Fibroblast of villous mesenchyme (primary cell): ENCODE measurements at regions not wholly inside any gene's neighbourhood (a gene's known extent, or its start where the extent isn't known, plus 50 kb on each side); places are given as distances from the start of the nearest gene placed in this dataset.

Experiments used
- DNase-seq: peaks from one replicate; pipeline ENCODE4 v3.0.0-alpha.2; 2010; ENCODE audit warnings: low read depth
- H3K4me3 ChIP-seq: 2 replicates; pipeline ENCODE4 v1.5.1; 2011; ENCODE audit warnings: low read depth, mild to moderate bottlenecking, low read length
- TF ChIP-seq, protein P1 (sequence below): IDR thresholded peaks from 2 replicates; pipeline ENCODE4 v1.5.1; 2012; ENCODE audit warnings: low read depth, mild to moderate bottlenecking, low read length; ENCODE audit not compliant: insufficient read depth

DNA sequence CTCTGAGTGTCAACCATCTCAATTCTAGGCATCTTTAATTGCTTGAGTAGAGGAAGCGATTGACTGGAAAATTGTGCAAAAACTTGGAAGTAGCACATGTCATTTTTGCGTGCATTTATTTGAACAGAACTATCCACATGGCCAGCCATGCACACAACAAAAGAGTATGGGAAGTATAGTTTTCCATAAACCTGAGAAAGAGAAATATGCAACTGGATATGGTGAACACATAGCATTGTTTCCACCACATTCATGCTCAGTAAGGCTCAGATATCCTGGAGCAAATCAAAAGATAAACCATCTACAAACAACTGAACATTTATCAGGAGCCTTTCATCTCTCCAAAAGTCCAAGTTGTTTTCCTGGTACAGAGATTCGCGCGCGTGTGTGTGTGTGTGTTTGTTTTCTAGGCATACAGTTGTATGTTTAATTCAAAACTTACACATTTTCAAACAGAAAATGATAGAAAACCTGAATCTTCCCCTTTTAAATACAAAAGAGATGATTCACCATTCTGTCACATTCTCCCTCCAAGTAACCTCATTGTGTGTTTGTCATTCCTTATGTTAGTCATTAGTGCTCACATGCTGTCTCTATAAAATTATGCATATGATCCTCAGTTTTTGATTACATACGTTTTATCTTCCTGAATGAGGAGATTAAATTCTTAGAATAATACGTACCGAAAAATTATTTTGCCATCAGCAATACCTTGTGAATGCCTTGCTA, 780.4 kb upstream of the NRXN1 start:
- no peak overlapping the region for H3K4me3 ChIP-seq
- peak; percentile 0 for DNase-seq
- TF ChIP-seq, protein P1, sequence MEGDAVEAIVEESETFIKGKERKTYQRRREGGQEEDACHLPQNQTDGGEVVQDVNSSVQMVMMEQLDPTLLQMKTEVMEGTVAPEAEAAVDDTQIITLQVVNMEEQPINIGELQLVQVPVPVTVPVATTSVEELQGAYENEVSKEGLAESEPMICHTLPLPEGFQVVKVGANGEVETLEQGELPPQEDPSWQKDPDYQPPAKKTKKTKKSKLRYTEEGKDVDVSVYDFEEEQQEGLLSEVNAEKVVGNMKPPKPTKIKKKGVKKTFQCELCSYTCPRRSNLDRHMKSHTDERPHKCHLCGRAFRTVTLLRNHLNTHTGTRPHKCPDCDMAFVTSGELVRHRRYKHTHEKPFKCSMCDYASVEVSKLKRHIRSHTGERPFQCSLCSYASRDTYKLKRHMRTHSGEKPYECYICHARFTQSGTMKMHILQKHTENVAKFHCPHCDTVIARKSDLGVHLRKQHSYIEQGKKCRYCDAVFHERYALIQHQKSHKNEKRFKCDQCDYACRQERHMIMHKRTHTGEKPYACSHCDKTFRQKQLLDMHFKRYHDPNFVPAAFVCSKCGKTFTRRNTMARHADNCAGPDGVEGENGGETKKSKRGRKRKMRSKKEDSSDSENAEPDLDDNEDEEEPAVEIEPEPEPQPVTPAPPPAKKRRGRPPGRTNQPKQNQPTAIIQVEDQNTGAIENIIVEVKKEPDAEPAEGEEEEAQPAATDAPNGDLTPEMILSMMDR = no peak

DNA sequence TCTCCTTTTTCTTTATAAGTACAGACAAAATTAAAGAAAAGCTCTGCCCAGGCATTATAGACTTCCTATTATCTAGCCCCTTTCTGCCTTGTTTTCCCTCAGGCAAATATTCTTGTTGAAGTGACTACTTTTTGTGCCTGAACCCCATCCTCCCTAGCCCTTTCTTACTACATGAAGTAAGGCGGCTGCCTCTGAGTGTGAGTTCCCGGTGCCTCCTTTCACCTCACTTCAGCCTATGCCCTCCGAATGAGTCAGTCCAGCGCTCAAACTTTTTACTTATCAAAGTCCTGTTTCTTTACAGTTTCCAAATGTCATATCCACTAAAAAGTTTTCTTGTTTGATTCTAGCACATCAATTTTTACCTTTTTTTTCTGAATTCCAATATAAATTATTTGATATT, 778.3 kb upstream of the NRXN1 start:
- DNase-seq = no peak
- H3K4me3 ChIP-seq = no peak overlapping the region
- TF ChIP-seq, protein P1 = no peak

DNA sequence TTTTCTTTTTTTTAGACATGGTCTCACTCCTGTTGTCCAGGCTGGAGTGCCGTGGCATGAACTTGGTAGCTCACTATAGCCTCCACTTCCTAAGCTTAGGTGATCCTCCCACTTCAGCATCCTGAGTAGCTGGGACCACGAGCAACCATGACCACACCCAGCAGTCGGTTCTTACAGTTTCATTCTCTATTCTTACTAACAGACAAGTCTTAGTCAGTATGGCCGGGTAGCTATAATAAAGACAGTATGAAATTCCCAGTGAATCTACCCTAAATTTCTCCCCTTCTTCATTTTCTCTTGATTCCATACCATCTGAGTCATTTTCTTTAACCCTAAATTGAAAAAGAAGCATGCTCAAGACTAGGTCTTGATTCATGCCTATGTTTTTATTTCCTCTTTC, 775.3 kb upstream of the NRXN1 start:
- DNase-seq = no peak
- TF ChIP-seq, protein P1 = no peak
- H3K4me3 ChIP-seq = no peak overlapping the region

DNA sequence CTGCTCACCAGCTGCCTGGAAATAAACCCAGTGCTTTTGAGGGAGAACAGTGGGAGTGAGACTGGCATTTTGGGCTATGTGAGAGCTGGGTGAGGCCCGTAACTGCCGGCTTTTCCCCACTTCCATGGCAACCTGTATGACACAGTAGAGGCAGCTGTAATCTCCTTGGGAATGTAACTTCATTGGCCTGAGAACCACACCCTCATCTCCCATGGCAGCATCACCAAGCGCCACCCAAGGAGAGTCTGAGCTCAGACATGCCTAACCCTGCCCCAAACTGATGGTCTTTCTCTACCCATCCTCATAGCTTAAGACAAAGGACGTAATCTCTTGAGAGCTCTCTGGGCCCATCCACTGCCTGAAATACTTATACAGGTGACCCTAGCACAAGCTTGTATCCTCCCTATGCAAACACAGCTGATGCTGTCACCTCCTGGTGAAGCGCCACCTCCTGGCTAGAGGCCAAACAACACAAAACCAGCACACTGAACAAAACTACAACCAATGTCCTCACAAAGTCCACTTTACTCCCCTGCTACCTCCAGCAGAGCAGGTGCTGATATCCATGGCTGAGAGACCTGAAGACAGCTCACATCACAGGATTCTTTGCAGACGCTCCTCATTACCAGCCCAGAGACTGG, 763.4 kb upstream of the NRXN1 start:
- DNase-seq = peak; percentile 0
- TF ChIP-seq, protein P1 = no peak
- no peak overlapping the region for H3K4me3 ChIP-seq

DNA sequence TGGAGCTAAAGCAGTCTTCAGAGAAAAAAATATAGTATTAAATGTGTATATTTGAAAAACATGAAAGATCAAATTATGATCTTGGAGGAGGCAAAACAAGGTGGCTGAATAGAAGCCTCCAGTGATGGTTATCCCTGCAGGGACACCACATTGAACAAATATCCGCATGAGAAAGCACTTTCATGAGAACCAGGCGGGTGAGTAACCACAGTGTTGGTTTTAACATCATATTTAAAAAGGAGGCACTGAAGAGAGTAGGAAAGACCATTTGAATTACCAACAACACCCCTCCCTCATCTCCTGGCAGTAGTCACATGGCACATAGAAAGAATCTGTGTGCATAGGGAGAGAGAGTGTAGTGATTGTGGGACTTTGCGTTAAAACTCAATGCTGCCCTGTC, 759.6 kb upstream of the NRXN1 start:
- no peak overlapping the region for H3K4me3 ChIP-seq
- DNase-seq = no peak
- TF ChIP-seq, protein P1 = no peak

DNA sequence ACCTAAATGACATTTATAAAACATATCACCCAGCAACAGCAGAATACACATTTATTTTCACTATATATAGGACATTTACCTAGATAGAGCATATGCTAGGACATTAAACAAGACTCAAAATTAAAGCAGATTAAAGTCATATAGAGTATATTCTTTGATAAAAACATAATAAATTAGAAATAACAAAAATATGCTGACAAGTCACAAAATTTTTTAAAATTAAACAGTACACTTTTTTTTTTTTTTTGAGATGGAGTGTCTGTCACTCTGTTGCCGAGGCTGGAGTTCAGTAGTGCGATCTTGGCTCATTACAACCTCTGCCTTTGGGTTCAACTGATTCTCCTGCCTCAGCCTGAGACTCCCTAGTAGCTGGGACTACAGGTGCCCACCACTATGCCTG, 758.9 kb upstream of the NRXN1 start:
- H3K4me3 ChIP-seq = no peak overlapping the region
- DNase-seq = no peak
- TF ChIP-seq, protein P1 = no peak
